ENCODE measurements at regions not wholly inside any gene's neighbourhood (a gene's known extent, or its start where the extent isn't known, plus 50 kb on each side); places are given as distances from the start of the nearest gene placed in this dataset.

DNA sequence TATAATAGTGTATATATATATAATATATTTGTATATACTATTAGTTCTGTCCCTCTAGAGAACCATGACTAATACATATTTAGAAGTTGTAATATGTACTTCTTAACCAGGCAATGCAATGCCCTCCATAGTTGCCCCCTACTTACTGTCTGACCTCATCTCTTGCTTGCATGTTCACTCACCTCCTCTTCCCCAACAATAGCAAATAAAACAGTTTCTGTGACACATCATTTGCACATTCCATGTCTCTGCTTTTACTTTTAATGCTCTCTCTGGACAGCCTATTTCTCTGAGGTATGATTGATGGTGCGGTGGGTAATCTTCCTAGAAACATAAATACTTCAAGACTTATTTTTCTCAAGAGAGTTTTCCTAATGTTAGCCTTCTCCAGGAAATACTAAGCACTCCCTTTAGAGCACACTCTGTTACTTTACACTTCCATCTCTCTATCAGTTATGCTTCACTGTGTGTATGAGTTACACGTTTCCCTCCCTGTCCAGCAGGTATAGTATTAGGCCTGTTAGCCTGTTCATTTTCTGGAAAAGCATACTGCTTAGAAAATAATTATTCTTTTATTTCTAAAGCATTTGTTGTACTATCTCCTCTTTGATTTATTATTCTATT, 295.6 kb upstream of the LRATD1 start:
- no peak for DNase-seq (ENCODE audit: low read depth in 2 of 2)

DNA sequence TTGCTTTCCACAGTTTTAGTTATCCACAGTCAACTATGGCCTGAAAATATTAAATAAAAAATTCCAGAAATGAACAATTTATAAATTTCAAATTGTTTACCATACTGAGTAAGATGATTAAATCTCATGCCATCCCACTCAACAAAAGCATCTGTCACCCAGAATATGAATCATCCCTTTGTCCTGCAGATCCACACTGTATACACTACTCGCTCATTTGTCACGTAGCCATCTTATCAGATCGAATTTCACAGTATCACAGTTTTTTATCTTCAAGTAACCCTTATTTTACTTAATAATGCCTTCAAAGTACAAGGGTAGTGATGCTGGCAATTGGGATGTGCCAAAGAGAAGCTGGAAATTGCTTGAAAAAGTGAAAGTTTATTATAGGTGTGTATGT, 291.8 kb upstream of the LRATD1 start:
- DNase-seq (ENCODE audit: low read depth in 2 of 2) = no peak

DNA sequence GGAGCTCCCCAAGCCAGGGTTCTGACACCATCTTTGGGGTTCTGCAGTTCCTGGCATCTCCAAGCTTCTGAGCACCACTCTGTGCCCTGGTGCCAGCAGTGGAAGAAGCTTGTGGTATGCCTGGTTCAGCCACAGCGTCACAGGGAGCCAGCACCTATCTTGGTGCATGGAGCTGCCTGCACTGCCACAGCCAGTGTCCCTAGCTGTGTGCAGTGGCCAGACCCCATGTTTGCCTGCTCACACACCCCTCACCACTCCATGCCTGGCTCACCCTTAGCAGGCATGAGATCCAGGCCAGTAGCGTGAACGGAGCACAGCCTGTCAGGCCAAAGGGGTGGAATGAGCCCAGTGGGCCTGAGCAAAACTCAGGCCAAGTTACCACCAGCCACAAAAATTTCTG, 290.2 kb upstream of the LRATD1 start:
- no peak for DNase-seq (ENCODE audit: low read depth in 2 of 2)

DNA sequence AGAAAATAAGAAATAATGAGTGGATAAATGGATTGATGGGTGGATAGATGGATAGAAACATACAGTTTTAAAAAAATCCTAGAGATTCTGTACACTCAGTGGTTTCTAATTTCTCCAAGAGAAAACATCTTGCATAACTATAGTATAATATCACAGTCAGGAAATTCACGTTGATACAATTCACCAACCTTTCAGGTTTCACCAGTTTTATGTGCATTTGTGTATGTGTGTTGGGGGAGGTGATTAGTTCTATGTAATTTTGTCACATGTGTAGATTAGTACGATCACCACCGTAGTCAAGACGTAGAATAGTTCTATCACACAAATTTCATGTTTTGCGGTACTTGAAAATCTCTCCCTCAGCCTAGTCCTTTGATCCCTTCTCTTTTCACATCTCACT, 288.2 kb upstream of the LRATD1 start:
- no peak for DNase-seq (ENCODE audit: low read depth in 2 of 2)

DNA sequence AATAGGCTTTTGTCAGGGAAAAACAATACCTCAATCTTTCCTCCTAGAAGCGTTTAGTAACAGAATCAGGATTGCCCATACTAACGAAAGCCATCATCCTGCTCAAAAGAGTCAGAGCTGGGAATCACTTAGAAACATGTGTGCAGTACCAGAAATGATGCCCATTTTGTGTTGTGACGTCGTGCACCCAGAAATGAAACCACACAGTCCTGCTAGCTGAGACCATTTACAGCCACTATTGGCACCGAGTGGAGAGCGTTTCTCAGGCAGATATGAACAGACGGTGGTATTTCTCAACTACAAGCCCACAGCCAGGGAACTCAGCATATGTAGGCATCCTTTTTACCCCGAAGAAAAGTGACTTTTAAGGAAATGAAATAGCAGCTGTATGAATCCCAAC, 284.3 kb upstream of the LRATD1 start:
- no peak for DNase-seq (ENCODE audit: low read depth in 2 of 2)

DNA sequence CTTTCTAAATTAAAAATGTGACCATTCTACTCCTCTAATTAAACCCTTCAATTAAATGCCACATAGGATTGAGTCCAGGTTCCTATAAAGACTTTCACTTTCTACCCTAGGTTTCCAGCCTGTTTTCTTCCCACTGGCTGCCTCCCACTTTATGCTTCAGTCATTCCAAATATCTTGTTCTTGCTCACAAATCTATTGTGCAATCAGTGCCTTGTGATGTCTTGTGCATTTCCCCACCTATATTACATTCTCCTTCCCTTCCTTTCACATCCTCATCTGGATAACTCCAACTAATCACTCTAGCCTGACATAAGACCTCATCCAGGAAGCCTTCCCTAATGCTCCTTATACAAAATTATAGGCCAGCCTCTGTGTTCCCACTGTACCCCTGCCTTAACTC, 281.7 kb upstream of the LRATD1 start:
- DNase-seq (ENCODE audit: low read depth in 2 of 2) = no peak

DNA sequence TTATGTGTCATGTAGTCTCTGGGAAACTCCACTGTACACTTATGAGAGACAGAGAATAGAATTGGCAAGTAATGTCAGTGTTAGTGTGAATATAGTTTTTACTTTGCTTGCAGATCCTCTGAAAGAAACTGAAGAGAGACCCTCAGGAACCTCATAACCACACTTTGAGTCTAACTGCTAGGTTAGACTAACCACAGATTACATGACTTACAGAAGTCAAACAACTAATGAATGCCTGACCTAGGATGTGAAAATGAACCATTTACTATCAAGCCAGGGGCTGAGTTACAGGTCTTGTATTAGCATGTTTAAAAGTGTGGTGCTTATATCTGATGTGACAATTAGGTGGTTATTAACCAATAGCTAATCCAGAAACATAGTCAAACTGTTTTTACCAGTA, 280.4 kb upstream of the LRATD1 start:
- no peak for DNase-seq (ENCODE audit: low read depth in 2 of 2)

DNA sequence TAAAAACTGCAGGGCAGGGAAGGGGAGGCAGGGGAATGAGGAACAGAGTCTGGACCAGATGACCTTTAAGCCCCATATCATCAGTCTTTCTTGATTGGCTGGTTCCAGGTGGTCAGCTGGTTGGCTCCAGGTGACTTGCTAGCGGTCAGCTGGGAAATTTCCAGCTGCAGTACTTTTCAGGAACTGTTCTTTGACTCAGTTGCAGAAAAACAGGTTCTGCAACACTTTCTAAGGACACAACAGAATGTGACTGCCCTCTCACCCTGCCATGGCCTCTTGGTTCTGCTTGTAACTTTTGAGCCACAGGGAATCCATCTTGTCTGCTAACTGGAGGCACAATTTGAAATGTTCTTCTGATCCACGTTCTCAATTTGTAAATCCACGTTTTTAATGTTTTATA, 278.3 kb upstream of the LRATD1 start:
- DNase-seq (ENCODE audit: low read depth in 2 of 2) = no peak

DNA sequence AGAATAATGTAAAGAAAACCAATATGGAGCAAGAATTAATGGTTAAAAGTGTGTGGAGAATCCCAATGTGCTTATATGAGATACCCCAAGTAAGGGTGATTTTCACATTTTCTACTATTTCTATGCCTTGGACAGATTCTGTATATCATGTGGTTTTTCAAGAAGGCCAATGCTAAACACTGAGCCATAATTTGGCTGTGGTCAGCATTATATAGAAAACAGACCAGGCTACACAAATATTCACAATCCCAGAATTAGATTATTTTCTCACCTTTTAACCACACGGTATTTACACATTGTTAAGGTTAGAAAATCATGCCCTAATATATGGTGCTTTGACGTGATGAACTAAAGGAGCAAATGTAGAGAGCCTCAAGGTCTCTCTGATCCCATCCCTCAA, 277.4 kb upstream of the LRATD1 start:
- no peak for DNase-seq (ENCODE audit: low read depth in 2 of 2)

DNA sequence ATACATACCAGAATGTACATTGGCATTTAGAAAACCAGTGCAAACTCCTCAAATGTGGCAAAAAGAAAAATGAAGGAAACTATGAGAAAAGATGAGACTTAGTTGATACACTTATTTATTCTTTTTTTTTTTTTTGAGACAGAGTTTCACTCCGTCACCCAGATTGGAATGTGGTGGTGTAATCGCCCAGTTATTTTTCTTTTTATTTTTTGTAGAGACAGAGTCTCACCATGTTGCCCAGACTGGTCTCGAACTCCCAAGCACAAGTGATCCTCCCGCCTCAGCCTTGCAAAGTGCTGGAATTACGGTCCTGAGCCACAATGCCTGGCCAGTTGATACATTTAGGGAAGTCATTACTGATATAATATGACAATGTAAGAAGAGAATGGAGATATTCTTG, 274.2 kb upstream of the LRATD1 start:
- DNase-seq (ENCODE audit: low read depth in 2 of 2) = no peak

DNA sequence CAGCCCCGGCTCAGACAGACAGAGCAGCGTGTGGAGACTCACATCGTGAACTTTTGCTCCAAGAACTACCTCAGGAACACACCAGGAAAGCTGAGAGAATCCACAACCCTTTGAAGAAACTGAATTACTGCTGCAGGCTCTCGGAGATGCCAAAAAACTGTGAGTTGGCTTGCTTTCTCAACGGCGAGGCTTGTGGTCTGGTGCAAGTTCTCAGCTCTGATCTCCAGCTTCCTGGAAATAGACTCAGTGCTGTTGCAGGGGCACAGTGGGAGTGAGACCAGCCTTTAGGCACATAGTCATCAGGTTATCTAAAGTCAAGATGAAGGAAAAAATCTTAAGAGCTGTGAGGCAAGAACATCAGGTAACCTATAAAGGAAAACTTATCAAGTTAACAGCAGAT, 273.7 kb upstream of the LRATD1 start:
- DNase-seq (ENCODE audit: low read depth in 2 of 2) = no peak

DNA sequence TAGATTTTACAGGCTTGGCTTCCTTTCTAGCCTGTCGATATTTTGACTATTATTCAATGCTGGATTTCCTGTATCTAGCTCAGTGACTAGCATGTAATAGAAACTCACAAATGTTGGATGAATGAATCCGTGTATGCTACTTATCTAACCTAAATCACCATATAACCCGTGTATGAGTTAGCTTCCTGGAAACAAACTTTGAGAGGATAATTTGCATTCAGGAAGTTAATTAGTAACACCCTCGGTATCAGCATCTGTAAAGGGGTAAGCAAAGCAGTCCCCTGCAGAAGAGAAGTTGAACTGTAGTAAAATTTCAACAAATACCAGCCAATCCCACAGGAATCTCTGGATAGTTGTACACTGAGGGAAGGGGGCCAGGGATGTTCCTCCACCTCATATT, 269.4 kb upstream of the LRATD1 start:
- no peak for DNase-seq (ENCODE audit: low read depth in 2 of 2)

DNA sequence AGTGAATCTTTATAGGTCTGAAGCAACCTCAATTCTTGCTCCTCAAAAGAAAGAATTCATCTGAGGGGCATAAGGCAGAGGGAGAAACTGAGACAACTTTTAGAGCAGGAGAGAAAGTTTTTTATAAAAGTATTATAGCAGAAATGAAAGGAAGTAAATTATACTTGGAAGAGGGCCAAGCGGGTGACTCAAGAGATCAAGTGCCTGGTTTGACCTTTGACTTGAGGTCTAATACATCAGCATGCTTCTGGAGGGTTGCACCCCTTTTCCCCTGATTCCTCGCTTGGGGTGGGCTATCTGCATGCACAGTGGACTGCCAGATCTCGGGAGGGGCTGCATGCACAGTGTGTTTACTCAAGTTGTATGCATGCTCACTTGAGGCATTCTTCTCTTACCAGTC, 268.5 kb upstream of the LRATD1 start:
- no peak for DNase-seq (ENCODE audit: low read depth in 2 of 2)

DNA sequence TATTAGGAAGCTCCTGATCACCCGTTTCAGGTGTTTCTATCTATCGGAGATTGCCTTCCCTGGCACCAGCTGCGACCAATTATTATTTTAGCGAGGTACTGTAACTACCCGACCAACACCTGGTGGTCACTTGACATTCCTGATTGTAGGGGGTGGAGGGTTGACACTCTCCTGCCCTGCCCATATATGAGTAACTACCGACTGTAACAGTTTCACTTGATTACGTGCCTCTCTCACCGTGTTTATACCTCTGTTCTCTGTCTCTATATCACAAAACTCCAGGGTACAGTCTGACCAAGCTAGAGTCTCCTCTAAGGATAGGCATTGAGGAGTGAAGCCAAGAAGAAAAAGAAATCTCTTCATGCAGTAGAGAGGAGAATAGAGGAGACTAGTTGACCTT, 268.0 kb upstream of the LRATD1 start:
- DNase-seq (ENCODE audit: low read depth in 2 of 2) = no peak

DNA sequence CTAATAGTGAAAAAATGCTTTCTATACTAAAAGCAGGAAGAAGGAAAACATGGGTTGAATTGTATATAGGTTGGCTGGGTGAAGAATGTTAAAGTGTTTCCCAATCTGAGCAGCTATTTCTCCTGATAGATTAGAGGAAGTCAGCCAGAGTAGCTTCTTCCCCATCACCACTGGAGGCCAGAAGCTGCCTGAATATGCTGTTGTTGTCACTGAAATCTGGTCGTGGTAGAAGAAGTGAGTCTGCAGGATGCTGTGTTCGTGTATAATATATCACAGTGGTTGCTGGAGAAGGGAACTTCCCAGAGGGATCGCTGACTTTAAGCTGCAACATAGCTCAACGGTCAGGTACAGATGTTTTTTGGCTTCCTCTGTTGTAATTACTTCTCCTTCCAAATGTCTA, 247.5 kb upstream of the LRATD1 start:
- DNase-seq (ENCODE audit: low read depth in 2 of 2) = no peak

DNA sequence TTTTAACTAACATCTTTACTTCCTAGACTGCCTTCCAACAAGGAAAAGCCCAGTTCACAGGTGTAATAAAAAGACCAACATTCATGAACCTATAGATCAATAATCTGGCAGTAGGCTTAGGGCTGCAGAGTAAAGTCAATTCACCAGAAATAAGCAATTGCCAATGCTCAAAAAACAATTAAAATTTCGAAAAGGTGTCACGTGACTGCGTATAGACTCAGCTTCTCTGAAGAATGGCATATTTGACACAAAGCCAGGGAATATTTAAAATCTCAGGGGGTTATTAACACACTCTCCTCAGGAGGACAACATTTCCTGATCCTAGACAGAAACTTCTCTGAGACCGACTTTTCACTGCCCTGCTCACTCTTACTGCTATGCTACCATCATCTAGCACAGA, 245.2 kb upstream of the LRATD1 start:
- no peak for DNase-seq (ENCODE audit: low read depth in 2 of 2)

DNA sequence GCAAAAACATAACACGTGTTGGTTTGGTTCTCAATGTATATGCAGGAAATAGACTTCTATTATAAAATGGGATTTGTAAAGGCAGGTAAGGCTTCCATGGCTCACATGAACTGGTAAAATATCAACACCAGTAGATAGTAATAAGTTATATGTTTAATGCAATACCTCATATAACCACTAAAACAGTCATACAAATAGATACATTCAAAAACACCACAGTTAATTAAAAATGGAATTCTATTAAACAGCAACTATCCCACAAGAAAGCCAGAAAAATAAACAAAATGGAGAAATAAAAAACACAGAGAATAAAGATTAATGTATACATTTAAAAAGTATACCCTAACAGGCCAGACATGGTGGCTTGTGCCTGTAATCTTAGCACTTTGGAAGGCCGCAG, 243.8 kb upstream of the LRATD1 start:
- no peak for DNase-seq (ENCODE audit: low read depth in 2 of 2)

DNA sequence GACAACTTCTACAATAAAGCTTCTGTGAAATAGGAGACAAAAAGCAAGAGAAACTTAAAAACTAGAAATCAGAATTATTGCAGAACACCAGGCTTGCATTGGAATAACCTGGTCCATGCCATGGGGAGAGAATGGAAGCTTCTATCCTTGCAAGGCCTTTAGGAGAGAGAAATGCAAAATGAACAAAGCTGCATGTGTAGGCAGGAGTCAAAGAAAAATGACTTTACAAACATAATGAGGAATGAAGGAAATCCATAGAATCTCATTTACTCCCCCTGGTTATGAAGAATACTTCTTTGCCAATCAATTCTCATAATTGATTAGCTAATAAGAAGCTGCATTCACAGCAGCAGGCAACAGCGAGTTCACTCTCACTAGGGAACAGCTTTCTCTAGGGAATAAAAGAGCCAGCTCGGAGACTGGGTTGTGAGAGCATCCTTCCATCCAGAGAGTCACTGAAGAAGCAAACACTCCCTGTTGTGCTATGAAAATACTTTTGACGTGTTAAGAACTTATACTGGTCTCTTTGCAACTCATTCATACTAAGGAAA, 235.9 kb upstream of the LRATD1 start:
- no peak for DNase-seq (ENCODE audit: low read depth in 2 of 2)

DNA sequence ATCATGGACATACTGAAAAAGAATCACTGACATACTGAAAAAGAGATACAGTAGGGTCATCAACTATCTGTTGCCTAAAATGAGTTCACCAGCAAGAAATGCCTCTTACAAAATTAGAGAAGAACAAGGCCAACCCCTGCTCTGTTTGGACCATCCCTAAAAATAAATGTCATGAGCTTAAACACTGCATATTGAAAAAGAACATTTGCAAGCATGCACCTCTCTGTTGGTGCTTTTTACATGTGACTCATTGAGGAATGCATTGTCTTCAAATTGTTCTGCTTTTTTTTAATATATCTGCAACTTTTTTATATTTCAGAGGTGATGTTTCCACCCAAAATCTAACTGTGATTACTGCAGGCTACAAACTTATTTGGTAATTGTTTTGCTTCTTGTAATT, 233.9 kb upstream of the LRATD1 start:
- DNase-seq (ENCODE audit: low read depth in 2 of 2) = no peak

DNA sequence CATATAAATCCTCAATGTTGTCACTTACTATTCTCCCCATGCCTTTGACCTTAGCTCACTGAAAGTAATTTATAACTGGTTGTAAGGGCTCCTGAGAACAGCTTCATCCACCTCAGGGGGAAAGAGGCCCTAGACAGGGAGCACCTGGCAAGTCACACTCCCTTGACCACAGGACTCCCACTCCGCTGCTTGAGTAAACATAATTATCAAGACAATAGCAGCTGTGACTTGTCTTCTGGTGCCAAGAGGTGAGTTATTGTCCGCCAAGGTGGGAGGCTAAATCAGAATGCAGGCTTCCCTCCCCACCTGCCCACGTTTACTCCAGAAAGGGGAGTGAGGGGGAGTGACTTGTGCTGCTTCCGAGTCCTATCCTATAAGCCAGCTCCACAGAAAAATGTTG, 230.6 kb upstream of the LRATD1 start:
- no peak for DNase-seq (ENCODE audit: low read depth in 2 of 2)

DNA sequence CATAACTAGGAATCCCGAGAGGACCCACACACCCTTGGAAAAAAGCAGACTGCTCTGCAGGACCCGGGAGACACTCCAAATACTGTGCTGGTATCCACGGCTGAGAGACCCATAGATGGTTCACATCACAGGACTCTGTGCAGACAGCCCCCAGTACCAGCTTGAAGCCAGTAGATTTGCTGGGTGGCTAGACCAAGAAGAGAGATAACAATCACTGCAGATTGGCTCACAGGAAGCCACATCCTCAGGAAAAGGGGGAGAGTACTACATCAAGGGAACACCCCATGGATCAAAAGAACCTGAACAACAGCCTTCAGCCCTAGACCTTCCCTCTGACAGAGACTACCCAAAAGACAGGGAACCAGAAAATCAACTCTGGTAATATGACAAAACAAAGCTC, 223.8 kb upstream of the LRATD1 start:
- DNase-seq (ENCODE audit: low read depth in 2 of 2) = no peak

DNA sequence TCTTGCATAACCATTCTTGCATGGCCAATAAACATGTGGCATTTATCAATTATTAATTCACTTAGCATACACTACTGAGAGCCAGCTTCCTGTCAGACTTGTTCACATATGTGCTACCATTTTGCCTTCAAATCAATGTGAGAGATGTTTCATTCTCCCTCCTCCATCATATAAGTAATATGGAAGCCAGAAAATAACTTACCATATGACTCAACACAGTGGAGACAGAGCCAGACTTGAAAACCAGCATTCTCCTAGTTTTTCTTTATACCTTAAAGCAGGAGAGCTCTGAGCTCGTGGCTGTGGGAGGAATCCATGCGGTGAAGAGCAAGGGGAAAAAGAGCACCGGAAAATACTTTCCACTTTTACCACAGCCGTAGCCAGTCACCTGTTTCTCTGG, 215.0 kb upstream of the LRATD1 start:
- DNase-seq (ENCODE audit: low read depth in 2 of 2) = no peak

DNA sequence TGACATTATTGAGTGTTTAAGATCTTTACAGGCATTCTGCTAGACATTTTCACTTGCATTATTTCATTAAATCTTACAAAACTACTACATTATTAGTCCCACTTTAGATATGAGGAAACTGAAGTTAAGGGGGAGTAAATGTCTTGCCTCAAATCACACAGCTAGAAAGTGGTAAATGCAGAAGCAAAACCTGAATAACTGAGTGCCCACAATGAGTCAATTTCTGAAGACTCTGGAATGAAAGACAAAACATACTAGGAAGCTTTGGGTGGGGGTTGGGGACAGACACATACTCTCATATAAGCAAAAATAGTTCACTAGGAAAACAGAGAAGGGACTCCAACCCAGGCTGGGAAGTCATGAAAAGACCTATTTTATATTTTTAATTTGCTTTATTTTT, 214.4 kb upstream of the LRATD1 start:
- no peak for DNase-seq (ENCODE audit: low read depth in 2 of 2)

DNA sequence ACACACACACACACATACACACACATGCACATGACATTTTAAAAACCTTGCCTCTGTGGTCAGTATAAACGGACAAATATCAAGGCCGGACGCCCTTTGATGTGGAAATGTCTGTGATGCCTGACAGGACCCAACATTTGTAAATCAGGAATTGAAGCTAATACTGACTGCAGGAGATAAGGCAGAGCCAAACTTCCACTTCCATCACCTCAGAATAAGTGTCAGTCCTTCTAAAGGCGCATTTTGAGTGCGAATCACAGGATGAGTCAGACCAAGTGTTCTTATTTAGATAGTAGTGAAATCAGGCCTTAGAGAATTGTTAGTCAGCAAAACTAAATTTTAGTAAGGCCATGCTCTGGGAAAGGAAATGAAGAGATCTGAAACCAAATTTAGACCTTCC, 211.7 kb upstream of the LRATD1 start:
- no peak for DNase-seq (ENCODE audit: low read depth in 2 of 2)

Data from stimulated activated CD8-positive, alpha-beta memory T cell treated with anti-CD3 and anti-CD28 coated beads, Interleukin-2, amount 100 ng/mL, for 1 hour (primary cell).